GM12878 (cell line): ENCODE measurements at regions not wholly inside any gene's neighbourhood (a gene's known extent, or its start where the extent isn't known, plus 50 kb on each side); places are given as distances from the start of the nearest gene placed in this dataset.

Source experiments
- ATAC-seq: fragments of 200-7000 bp; cut with Tn5 transposase; 3 replicates; pipeline ENCODE4 v1.9.1; 2020; ENCODE audit warnings: mild to moderate bottlenecking, moderate library complexity
- BruUV-seq: library from RNA; stranded (reverse); fragments of 400-500 nt; replicated peaks from 2 replicates; lab custom pipeline; 2021; lab: Mats Ljungman, UMichigan
- CTCF ChIA-PET: fragments of 300-600 bp; sonication (Branson Sonifier 250); formaldehyde crosslinking; extraction: SDS; loops from one replicate; lab custom pipeline; 2021; ENCODE audit warnings: inconsistent platforms; lab: Yijun Ruan, JAX
- POLR2A ChIA-PET: fragments of 350-600 bp; formaldehyde crosslinking; extraction: SDS; loops from one replicate; lab custom pipeline; 2021; ENCODE audit warnings: inconsistent platforms; lab: Charles Lee
- RAD21 ChIA-PET: fragments of 300-600 bp; sonication (Branson Sonifier 250); formaldehyde crosslinking; loops from one replicate; lab custom pipeline; 2023; ENCODE audit warnings: antibody characterized with exemption; ENCODE audit not compliant: unreplicated experiment; lab: Charles Lee
- SMC1A ChIA-PET: fragments of 300-600 bp; sonication (Branson Sonifier 250); formaldehyde crosslinking; loops from one replicate; lab custom pipeline; 2023; ENCODE audit not compliant: unreplicated experiment, uncharacterized antibody; lab: Charles Lee
- DNase-seq: peaks from one replicate; pipeline ENCODE4 v3.0.0-alpha.2; 2011; ENCODE audit warnings: low read depth, low spot score
- FAIRE-seq: peaks from 3 replicates; lab custom pipeline; 2011; peaks lifted over from hg19 to GRCh38; lab: Jason Lieb, UNC
- H2AFZ ChIP-seq: 2 replicates; pipeline ENCODE4 v1.6.0; 2011; ENCODE audit warnings: low read depth, low read length, control low read depth; ENCODE audit not compliant: control insufficient read depth
- H3K27ac ChIP-seq: 2 replicates; pipeline ENCODE4 v1.5.1; 2011; ENCODE audit warnings: control low read depth; ENCODE audit not compliant: control insufficient read depth, insufficient read depth
- H3K27me3 ChIP-seq, 2 experiments: replicated peaks in 1 of 2; 2 replicates each; pipeline versions ENCODE4 v1.6.0 to v1.6.1; 2011; ENCODE audit warnings: low read length in 1 of 2; ENCODE audit not compliant: control insufficient read depth in 2 of 2, insufficient read depth in 2 of 2
- H3K36me3 ChIP-seq, 2 experiments: 2 replicates each; pipeline ENCODE4 v1.5.1; 2011; ENCODE audit warnings: low read length in 1 of 2; ENCODE audit not compliant: control insufficient read depth in 2 of 2, insufficient read depth in 2 of 2
- H3K4me1 ChIP-seq: 2 replicates; pipeline ENCODE4 v1.6.1; 2011; ENCODE audit warnings: mild to moderate bottlenecking, low read length, moderate library complexity, mixed read lengths; ENCODE audit not compliant: control insufficient read depth, insufficient read depth
- H3K4me2 ChIP-seq: 2 replicates; pipeline ENCODE4 v1.6.0; 2011; ENCODE audit warnings: control low read depth; ENCODE audit not compliant: control insufficient read depth, insufficient read depth
- H3K4me3 ChIP-seq: fragments of 200-600 bp; sonication (generic); 2 replicates; pipeline ENCODE4 v1.5.1; 2016
- H3K79me2 ChIP-seq: 2 replicates; pipeline ENCODE4 v1.6.0; 2011; ENCODE audit warnings: low read length; ENCODE audit not compliant: control insufficient read depth, insufficient read depth
- H3K9ac ChIP-seq: 2 replicates; pipeline ENCODE4 v1.8.0; 2011; ENCODE audit warnings: low read length, control low read depth, mixed read lengths; ENCODE audit not compliant: control insufficient read depth, insufficient read depth
- H3K9me3 ChIP-seq: replicated peaks from 3 replicates; pipeline ENCODE4 v1.5.1; 2011; ENCODE audit warnings: mild to moderate bottlenecking, low read length; ENCODE audit not compliant: control insufficient read depth, insufficient read depth
- H4K20me1 ChIP-seq: 2 replicates; pipeline ENCODE4 v1.6.0; 2011; ENCODE audit not compliant: control insufficient read depth, insufficient read depth
- E2F4 ChIP-seq: IDR thresholded peaks from 2 replicates; pipeline ENCODE4 v1.6.1; 2012; ENCODE audit warnings: low read depth, low read length, improper control_type of control experiment
- HCFC1 ChIP-seq: fragments of 150-350 bp; IDR thresholded peaks from 2 replicates; pipeline ENCODE4 v1.6.1; 2014; ENCODE audit warnings: low read length
- KAT2A ChIP-seq: conservative IDR thresholded peaks from 2 replicates; pipeline ENCODE4 v1.6.1; 2011; ENCODE audit warnings: low read depth, low read length; ENCODE audit not compliant: control insufficient read depth
- PAX8 ChIP-seq: fragments of 450-650 bp; IDR thresholded peaks from 2 replicates; pipeline ENCODE4 v1.6.1; 2017; ENCODE audit warnings: mild to moderate bottlenecking, moderate library complexity
- SMARCA5 ChIP-seq: fragments of 450-650 bp; IDR thresholded peaks from 2 replicates; pipeline ENCODE4 v1.6.1; 2017; ENCODE audit warnings: mild to moderate bottlenecking
- WGBS: methylation state at CpG from one replicate; pipeline ENCODE4 v1.1.6; 2016; ENCODE audit warnings: low lambda C conversion rate; ENCODE audit not compliant: insufficient replicate concordance, insufficient coverage; ENCODE audit errors: missing lambda C conversion rate; 5-methylcytosine and 5-hydroxymethylcytosine counted together
- in situ Hi-C: fragments of 300-500 bp; cut with MboI; formaldehyde crosslinking; loops from 9 replicates; pipeline ENCODE4 v1.14.3; 2018; ENCODE audit warnings: mixed read lengths
- intact Hi-C: fragments of 100-400 bp; cut with micrococcal nuclease; formaldehyde crosslinking; loops from one replicate; pipeline ENCODE4 v1.14.2; 2022; ENCODE audit not compliant: unreplicated experiment

- TF ChIP-seq E2F4: no peak
Measured at GRCh38 chr14:60566101-60566500, 57.2 kb downstream of the SIX6 start (continued).

- Histone ChIP-seq H2AFZ (no peak overlapping the region), H3K4me1 (no peaks in the 10 kb centered on the region), H3K79me2 (no peaks in the 10 kb centered on the region), H3K36me3 (no peaks in the 10 kb centered on the region), H3K9me3 (no peaks in the 10 kb centered on the region), H3K27me3 (no peaks in the 10 kb centered on the region; a peak in 2 of 4 replicates), H3K4me3 (no peak overlapping the region), H3K9ac (no peak overlapping the region)
- in situ Hi-C loops (no loop called here), intact Hi-C loops (no loop called here)
- ChIA-PET RAD21 (no interaction called here), SMC1A (no interaction called here), CTCF (interaction anchor here (1.0 kb wide), 1 partner anchor 224 kb away, joined by 3 read pairs; no protein-coding TSS in a partner anchor)
- DNase-seq (no peak), ATAC-seq (no peak), FAIRE-seq (no peak)
- no peak for TF ChIP-seq KAT2A
- no peak for TF ChIP-seq SMARCA5
- TF ChIP-seq PAX8: no peak
- no peak for TF ChIP-seq HCFC1
- TF ChIP-seq, all 136 proteins: peak for 0
- Histone ChIP-seq H3K4me2 (no peak overlapping the region), H4K20me1 (no peaks in the 10 kb centered on the region), H3K27ac (no peak overlapping the region)
- POLR2A ChIA-PET: no interaction called here
- no TSS peak for BruUV-seq
- 45% methylated on average over 4 of the region's 4 CpGs for WGBS
Measured at GRCh38 chr14:60573943-60574495, 65.1 kb downstream of the SIX6 start.
